ENCODE measurements at regions not wholly inside any gene's neighbourhood (a gene's known extent, or its start where the extent isn't known, plus 50 kb on each side); places are given as distances from the start of the nearest gene placed in this dataset.

DNA sequence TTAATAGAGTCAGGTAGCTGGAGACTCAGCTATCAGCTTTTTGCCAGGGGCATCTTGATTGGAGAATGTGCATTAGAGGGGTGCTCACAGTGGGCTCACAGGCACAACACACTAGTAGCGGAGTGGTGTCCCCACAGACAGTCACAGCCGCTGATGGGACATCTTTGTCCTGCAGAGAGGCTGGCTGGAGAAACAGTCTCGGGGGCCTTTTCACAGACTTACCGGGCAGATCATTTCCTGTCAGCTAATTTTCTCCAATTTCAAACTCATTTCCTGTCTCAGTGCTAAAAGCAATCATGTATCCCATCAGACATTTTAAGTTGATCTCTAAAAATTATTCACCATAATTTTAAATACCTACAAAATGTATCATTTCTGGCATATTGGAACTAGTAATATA, 562.6 kb downstream of the DCDC2C start:
- DNase-seq: no peak

DNA sequence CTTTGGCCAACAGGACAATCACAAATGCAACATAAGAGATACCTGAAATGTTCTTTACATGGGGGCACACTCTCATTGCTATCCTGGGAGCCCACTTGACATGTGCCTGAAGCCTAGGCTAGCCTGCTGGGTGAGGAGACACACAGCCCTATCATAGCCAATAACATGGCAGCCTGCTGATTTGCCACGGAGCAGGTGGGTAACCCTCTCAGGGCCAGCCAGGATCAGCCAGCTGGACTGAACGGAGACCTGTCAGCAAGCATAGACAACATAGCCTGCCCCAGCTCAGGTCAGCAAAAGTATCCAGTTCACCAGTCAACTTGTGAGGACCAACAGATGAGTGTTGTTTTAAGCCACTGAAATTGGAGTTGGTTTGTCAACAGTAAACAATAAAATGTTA, 566.5 kb downstream of the DCDC2C start:
- no peak for DNase-seq

DNA sequence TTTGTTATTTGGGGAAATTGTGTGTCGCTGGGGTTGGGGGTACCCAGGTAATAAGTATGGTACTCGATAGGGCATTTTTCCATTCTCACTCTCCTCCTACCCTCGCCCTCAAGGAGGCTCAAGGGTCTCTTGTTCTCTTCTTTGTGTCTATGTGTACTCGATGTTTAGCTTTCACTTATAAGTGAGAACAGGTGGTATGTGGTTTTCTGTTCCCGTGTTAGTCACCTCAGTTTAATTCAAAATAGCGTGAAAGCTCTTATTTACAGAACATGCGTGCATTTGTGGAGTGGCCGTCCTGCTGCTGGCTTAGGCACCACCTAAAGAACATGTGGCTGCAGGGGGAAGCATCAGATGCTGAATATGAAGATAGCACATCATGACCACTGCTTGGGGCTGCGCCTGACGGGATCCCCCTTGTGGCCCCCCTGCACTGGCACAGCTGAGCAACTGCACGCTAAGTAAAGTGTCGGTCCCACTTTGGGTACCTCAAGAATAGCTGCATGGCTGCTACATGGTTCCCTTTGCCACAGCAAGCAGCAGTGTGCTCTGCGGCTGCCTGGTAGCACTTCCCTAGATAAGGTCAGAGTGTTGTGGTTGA, 569.0 kb downstream of the DCDC2C start:
- DNase-seq: no peak

DNA sequence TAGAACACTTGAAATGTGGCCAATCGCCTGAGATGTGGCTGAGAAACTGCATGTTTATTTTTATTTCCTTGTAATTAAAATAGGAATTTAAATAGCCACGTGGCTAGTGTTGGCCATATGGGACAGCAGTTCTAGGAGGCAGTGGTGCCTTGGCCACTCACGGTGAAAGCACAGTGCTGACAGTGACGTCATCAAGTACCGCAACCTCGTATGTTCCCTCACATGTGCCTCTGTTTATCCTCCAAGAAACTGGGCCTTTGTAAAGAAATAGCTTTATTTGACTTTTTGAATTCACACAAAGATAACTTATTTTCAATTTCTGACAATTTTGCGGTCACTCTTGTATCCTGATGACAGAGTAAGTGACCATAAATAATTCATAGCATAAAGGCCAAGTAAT, 575.0 kb downstream of the DCDC2C start:
- DNase-seq: no peak

DNA sequence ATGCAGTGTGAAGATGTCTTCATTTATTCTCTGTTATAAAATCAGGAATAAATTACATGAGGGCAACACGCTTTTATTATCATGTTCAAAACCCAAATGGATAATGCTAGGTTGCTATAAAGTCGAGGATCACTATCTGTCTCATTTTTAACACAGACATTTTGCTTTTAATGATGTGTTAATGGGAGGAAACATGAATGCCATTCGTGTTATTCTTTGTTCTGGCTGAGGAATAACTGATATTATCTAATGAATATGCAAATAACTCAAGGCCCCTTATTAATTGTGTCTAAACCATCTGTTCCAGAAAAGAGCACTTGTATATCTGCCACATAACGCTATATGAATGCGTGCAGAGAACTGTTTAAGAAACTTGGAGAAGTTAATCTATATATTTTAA, 576.1 kb downstream of the DCDC2C start:
- no peak for DNase-seq

DNA sequence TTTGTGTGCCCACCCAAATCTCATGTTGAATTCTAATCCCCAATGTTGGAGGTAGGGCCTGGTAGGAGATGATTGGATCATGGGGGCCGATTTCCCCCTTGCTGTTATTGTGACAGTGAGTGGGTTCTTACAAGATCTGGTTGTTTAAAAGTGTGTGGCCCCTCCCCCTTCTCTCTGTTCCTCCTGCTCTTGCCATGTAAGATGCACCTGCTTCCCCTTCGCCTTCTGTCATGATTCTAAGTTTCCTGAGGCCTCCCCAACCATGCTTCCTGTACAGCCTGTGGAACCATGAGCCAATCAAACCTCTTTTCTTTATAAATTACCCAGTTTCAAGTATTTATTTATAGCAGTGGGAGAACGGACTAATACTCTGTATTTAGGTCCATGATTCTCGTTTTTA, 588.1 kb downstream of the DCDC2C start:
- DNase-seq: no peak

DNA sequence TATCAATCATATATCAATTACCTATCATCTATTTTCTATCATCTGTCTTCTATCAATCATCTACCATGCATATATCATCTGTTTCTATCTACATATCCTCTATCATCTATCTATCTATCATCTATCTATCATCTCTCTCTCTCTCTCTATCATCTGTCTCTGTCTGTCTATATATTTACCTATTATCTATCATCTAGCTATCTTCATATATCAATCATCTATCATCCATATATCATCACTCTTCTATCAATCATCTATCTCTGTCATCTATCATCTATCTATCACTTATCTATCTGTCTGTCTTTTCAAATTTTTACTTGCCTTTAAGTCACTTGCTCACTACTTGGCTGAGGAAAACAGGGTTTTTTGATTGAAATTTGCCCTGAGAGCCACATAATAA, 592.3 kb downstream of the DCDC2C start:
- DNase-seq: no peak

DNA sequence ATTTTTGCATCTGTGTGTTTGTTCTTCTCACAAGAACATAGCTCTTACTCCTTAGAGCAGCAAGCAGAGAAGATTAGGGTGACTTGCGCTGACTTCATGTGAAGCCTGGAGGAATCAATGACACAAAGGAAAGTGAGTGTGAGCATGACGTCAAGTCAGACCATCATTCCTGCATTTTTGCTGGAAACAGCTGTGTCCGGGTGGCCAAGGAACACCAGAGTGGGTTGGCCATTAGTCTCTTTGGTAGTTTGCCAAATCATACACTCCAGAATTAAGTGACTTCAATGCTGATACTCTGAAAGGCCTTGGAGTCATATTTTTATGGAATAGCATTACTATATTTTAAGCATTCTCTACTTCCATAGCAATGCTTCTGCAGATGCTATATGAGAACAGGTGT, 597.2 kb downstream of the DCDC2C start:
- DNase-seq: no peak

DNA sequence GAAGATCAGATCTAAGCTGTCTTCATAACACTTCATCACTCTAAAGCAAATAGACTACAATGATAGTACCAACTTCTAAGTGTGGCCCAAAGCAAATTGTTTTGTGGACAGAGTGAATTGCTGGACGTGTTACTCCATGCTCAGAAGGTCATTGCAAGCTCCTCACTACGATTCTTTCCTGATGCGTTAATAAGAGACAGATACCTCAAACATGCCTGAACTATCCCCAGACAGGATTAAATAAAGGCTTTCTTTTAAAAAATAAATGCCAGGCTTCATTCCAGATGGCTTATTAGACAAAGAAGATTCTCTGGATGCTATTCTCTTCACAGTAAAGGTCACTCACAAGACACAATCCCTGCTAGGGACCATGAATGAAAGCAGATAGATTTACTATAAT, 621.2 kb downstream of the DCDC2C start:
- DNase-seq: no peak

DNA sequence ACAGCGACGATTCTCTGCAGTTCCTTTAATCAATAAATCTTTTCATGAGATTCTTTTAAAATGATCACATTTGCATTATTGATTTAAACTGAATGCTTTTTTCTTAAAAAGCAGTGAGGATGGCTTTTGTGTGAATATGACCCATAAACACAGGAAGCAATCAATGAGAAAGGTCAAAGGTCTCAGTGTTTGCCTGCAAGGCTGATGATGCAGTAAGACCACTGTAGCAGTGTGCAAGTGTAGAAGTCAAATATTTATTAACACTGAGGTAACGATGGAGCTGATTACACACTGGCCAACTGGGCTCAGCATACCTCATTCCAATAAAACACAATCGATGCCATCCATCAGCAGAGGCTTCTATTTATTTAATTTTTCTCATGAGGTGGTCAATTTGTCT, 633.5 kb downstream of the DCDC2C start:
- DNase-seq: no peak

DNA sequence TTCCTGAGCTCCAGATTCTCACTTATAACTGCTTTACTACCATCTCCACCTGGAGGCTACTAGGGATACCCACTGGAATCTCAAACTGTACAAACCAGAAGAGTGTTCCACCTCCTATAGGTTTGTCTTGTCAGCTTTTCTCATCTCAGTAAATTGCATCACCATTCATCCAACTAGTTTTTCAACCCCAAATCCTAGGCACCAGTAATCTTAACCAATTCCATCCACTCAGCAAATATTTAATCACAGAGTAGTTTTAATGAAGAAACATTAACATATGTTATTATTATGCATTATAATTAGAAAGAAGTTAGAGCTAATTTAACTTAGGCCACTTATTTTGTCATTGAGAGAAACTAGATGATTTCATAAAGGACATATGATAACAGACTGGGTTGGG, 635.0 kb downstream of the DCDC2C start:
- DNase-seq: no peak

DNA sequence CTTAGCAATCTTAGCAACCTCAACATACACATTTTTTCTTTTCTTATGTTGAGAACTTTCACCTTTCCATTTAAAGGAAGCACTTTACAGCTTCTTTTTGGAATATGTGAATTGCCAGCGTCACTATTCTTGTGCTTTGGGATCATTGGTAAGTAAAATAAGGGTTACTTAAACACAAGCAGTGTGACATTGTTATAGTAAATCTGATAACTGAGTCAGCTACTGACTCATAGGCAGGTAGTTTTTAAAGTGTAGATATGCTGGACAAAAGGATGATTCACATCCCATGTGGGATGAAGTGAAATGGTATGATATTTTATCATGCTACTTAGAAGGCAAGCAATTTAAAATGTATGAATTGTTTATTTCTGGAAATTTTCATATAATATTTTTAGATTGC, 637.2 kb downstream of the DCDC2C start:
- no peak for DNase-seq

DNA sequence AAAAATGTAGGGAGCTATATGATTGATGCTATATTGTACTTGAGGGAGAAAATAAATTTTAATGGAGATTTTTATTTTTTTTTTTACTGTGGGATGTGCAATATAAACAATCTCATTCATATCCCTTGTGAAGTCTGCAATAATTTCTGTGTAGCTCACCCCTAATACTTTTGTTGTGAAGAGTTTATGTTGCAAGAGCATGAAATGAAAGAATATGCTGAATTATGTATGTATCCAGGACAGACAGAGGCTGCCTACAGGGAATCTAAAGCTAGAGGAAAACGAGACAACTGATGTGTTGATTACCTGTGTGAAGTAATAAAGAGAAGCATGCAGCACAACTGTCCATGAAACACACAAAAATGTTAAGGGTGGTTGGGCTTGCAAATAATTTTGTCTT, 643.3 kb downstream of the DCDC2C start:
- DNase-seq: no peak

DNA sequence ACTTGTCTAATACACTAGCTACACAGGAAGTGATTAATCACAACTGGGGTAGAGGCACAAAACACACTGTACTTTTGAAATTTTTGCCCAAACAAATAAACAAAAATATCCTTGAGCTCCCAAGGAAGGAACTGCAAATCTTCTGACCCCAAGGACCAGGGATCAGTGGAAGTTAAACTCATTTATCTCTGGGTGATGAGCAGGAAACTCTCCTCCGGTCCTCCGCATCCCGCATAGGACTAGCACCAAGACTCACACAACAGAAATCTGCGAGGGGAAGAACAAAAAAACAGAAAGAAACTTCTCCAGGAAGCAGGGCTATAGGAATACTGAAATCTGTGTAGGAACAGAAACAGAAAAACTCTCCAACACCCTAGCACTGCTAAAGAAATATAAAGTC, 650.3 kb downstream of the DCDC2C start:
- no peak for DNase-seq

DNA sequence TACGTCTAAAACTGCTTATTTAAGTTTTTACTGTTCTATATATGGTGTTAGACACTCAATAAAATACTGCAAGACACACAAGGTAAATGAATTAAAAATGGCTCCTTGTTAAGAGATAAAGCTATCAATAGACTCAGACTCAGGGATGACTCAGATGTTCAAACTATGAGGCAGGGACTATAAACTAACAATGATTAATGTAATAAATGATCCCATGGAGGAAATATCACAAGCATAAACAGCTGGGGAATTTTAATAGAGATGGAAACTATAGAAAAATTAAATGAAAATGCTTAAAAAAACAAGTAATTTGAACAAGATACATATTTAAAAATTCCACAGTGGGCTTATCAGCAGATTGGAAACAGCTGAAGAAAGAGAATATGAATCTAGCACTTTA, 650.8 kb downstream of the DCDC2C start:
- DNase-seq: no peak

DNA sequence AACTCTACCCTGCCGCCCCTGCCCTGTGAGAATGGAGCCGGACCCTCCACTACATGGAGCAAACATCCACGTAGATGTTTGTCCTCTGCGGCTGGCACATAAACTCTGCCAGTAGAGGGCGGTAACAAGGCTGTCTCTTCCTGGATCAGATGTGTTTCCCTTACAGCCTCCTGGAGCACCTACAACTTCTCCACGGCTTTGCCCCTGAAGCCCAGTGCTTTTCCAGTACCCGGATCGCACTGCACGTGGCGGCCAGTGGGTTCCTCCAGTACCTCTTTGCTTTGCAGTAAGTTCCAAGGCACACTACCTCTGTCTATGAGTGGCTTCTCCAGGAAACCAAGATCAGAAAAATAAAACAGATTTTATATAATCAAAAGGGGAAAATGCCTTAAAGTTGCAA, 651.3 kb downstream of the DCDC2C start:
- no peak for DNase-seq

DNA sequence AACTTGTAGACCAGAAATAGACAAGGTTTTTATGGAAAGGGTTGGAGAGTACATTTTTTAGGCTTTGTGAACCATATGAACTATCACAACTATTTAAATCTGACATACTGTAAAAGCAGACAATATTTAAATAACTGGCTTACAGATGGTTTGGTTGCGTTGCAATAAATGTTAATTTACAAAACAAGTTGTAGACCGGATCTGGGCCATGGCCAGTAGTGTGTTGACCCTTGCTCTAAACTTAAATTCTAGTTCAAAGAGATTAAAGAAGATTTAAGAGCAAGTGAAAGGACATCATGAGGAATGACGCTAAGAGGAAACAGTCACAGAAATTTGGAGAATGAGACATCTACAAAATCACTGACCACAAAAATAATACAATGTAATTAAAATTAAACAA, 652.7 kb downstream of the DCDC2C start:
- DNase-seq: no peak

DNA sequence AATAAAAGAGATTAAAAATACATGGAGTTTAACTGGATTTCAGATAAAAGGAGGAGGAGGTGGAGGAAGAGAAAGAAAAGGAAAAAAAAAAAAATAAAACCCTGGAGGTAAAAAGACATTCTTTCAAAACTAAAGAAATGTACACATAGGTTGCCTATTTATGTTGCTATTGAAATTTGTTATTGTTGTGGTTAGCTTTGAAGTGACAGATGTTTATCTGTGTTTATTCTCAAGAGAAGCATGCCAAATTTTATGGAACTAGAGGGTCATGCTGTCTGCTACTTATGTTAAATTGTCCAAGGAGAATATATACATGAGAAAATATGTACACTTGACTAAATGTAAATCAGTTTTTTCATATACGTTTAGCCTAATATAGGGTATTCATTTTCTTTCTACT, 653.2 kb downstream of the DCDC2C start:
- no peak for DNase-seq

DNA sequence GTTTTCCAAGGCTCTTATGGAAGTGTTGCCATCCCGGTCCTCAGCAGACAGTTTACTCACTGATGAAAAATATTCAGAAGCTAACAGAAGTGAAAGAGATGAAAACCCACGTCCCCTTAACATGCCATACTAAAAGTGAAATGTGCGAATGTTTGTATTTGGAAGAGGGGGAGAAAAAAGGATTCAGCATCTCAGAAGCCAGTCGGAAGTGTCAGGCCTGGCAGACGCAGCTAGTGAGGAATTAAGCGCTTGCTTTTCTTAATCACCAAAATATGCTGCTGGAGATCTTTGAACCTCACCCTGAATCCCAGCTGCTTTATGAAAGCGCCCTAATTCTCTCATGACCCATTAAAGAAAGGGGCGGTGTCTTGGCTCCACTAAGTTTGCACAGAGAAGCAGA, 653.7 kb downstream of the DCDC2C start:
- DNase-seq: no peak

DNA sequence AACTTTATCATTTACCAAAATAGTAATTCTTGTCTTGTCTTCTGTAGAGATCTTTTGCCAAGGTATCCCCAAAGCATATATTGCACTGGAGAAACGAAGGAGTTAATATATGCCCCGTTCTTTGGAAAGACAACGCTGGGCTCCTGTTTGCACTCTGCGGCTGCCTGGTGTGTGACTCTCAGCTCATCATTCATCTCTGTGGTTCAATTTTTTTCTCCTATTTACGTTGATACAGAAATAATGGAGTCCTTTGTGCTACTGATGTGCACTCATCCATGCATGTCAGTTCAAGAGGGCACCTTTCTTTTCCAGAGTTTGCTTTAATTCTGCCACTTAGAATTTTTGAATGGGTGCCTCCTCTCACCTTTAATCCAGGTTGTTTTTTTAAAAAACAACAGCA, 655.5 kb downstream of the DCDC2C start:
- no peak for DNase-seq

DNA sequence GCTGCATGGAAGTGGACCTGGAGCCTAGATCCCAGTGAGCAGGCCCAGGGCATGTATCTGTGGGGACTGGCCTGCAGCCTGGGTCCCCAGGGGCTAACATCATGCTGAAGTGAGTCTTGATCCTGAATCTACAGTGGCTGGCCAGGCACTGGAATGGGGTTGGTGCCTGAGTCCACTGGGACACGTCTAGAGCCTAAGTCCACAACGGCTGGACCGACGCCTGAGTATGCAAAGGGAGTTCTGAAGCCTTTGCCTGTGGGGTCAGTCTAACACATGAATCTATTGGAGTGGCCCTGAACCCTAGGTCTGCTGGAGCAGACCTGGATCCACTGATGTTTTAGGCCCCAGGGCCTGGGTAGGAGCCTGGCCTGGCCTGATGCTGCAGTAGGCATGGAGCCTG, 665.5 kb downstream of the DCDC2C start:
- DNase-seq: no peak

DNA sequence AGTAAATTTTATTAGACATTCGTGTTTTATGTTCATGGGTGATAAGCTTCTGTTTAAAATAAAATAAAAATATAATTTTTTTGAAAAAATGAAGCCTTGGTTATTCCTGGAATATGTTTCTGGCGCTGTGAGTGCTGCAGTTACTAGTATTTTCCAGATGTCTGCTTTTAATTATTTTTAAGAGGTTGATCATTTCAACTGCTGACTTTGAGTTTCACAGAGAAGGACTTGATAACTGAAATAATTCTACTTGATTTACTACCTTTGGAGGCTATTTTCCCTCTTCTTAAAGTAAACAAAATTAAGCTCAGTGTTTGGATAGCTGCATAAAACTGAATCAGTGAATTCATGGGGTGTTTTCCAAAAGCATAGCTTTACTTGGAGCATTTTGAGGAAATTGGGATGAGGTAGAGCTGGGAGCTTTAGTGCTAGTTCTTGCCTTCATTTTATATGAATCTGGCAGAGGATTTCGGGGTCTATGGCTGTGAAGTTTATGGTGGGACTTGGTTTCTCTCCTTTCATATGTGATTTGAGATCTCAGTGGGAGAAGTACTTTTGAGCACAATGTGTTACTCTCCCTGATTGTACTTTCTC, 666.5 kb downstream of the DCDC2C start:
- DNase-seq: no peak

DNA sequence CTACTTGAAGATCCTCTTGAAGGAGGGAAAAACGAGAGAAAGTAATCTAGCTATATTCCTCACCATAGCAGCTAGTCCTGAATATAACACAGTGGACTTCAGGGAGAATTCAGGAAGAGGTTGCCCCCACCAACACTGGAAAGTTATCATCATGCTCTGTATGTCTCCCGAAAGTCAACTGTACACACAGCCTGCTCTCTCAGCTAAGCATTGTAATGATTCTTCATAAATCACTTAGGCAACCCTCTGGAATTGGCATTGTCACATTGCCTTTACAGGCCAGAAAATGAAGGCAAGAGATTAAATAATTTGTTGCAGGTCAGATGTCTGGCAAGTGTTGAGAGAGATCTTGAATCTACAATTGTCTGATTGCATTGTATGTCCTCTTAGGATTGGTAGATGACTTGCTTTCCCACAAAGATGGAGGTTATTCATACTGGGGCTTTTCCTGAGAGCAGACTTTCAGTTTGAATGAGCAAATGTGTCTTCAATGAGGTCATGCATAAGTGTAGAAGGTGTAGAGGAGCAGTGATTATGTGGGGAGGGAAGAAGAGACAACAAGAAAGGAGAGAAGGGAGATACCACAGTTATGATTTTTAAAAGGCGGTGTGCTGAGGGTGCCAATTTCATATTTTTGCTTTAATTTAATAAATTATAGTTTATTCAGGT, 667.2 kb downstream of the DCDC2C start:
- DNase-seq: no peak

DNA sequence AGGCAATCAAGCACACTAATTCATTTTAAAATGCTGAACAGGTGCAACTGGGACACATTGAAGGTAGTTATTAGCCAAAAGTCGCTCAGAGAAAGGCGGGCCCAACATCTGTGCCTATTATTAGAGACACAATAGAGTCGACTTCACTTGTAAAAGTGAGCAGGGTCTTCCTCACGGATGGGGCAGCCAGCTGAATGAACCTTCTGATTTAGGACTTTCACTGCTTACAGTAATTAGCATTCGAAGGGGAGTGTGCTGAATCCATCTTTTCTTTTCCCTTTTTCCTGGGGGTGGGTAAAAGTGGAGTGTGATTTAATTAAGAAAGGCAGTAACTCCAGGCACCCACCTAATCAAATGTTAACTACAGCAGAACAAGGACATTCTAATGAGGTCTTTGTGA, 677.7 kb downstream of the DCDC2C start:
- no peak for DNase-seq

DNA sequence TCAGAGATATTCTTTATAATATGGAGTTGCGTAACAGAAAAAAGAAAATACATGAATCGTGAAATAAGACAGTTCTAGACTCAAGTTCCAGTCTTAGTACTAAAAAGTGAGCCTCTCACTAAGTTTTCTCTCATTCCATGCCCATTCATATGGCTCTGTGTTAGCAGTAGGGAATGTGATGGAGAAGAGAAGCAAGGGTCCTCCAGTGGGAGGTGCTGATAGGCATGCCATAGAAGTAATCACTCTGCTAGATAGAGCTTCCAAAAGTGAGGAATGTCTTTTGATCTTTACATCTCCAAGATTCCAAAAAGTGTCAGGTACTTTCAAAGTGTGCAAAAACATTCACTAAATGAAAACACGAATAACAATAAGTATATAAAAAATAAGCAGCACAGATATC, 678.4 kb downstream of the DCDC2C start:
- DNase-seq: no peak

All from fibroblast of skin of abdomen (primary cell).